Activated CD4-positive, alpha-beta T cell treated with anti-CD3 and anti-CD28 coated beads, Interleukin-2, amount 50 U/mL, for 1 hour (primary cell): ENCODE measurements at regions not wholly inside any gene's neighbourhood (a gene's known extent, or its start where the extent isn't known, plus 50 kb on each side); places are given as distances from the start of the nearest gene placed in this dataset.

Experiments used
- DNase-seq: peaks from one replicate; pipeline ENCODE4 v3.0.0-alpha.2; 2020

GRCh38 chr21:17438635-17439034 is 74.2 kb upstream of the CXADR start:
- DNase-seq, result no peak

GRCh38 chr21:17440969-17441368 is 71.9 kb upstream of the CXADR start:
- DNase-seq, result no peak

DNA sequence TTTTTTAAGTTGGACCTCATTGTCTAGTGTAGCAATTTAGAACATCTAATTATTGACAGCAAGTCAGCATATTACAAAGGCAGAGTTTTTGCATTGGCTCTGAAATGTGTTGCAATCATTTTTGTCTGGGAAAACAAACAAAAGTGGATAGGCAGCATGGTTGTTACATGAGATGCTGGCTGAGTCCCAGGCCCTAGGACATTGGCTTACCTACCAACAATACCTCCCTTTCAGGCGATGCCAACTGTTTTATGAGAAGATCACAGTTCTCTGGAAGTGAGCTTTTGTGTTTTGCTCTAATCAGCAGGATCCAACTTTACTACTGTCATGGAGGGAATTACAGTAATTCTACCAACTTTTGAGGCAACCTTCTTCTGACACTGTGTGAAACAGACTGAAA is 71.5 kb upstream of the CXADR start:
- DNase-seq, result no peak

GRCh38 chr21:17442165-17442564 is 70.7 kb upstream of the CXADR start:
- no peak for DNase-seq

DNA sequence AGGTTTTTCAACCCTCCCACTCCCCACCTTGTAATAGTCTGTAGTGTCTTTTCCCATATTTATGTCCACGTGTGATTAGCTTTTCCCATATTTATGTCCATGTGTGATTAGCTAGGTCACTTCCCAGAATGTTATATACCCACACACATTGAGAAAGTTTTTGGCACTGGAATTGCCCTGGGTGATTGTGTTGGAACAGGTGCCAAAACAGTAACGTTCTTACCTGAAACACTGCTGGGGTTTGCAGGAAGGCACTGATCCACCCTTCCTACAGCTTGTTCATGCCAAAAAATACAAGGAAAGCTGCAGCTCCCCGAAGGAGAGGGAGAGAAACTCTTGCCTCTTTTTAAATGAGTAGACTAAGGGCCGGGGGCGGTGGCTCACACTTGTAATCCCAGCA is 68.0 kb upstream of the CXADR start:
- DNase-seq, result no peak

DNA sequence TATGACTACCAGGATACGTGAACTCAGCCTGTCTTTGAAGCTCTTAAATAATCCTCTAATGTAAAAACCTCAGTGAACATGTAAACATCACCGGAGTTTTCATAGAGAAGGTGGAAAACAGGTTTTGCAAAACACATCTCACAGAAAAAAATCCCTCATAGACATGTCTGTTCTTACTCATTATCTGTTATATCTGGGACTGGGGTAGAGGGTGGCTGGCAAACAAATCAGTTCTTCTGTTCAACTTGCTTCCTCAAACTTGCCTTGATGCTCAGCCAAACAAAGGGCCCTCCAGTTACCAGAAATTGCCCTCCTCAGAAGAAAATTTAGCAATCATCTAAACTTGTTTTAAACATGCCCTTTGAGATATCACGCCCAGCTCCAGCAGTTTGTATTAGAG is 66.1 kb upstream of the CXADR start:
- DNase-seq, result no peak

- no peak for DNase-seq
Observed at GRCh38 chr21:17449701-17450100, 63.1 kb upstream of the CXADR start.

GRCh38 chr21:17451364-17451891 is 61.4 kb upstream of the CXADR start:
- no peak for DNase-seq

DNA sequence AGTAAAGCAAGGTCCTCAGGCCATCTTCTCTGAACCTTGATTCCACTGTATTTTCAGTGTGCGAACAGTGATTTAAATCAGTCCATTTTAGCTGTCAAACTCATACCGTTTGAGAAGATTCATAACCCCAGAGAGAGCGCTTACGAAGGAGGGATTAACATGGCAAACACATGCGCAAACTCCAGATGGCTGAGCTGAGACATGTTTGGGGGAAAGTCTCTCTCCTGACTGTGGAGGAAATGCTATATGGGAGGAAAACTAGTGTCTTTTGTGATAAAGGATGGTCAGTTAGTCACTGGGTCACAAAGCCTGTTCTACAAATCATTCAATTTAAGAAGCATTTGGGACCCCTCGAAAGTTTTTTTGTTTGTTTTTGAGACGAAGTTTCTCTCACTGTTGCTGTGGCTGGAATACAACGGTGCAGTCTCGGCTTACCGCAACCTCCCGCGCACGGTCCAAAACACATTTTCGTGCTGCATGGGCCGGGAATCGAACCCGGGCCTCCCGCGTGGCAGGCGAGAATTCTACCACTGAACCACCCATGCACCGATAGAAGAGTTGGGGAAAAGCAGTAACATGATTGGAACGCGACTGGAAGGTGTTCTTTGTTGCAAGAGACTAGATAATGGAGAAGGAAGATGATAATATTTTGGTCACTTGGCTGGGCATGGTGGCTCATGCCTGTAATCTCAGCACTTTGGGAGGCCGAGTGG is 58.4 kb upstream of the CXADR start:
- peak; percentile 1 for DNase-seq

- DNase-seq, result no peak
Observed at GRCh38 chr21:17455028-17455353, 57.9 kb upstream of the CXADR start.

- no peak for DNase-seq
Observed at GRCh38 chr21:17455451-17455850, 57.4 kb upstream of the CXADR start.

DNA sequence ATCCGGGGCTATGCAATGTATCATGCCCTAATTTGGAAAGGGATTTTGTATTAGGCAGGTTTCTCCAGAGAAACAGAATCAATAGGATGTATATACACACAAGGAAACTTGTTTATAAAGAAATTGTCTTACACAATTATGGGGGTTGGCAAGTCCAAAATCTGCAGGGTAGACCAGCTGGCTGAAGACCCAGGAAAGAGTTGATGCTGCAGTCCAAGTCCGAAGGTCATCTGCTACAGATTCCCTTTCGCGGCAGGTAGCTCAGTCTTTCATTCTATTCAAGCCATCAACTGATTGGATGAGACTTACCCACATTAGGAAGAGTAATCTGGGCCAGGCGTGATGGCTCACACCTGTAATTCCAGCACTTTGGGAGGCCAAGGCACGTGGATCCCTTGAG is 54.6 kb upstream of the CXADR start:
- no peak for DNase-seq

DNA sequence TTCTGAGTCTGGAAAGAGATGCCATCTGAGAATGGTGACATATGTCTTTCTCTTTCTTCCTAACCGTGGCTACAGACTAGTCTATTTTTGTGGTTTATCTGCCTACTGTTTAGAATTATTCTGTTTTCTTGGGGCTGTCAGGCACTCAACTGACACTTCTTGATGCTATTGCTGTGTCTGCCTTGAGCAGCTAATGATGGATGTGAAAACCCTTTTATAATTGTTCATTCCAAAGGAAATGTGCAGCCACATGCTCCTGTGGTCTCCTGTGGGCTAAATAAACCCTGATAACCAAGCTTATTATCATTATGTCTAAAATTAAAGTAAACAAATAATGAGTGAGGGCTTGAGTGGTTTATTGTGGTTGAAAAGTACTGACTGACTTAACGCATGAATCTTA is 52.7 kb upstream of the CXADR start:
- DNase-seq, result no peak

GRCh38 chr21:17461014-17461413 is 51.8 kb upstream of the CXADR start:
- DNase-seq, result no peak

DNA sequence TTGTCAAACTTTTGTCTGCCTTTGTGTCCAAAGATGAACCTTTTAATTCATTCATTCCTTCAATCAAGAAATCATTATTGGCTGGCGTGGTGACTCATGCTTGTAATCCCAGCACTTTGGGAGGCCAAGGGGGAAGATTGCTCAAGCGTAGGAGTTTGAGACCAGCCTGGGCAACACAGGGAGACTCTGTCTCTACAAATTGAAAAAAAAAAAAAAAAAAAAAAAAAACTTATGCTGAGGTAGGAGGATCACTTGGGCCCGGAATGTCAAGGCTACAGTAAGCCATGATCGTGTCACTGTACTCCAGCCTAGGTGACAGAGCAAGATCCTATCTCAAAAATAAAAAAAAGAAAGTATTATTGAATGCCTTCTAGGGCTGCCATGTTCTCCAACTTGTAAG is 51.3 kb upstream of the CXADR start:
- no peak for DNase-seq

DNA sequence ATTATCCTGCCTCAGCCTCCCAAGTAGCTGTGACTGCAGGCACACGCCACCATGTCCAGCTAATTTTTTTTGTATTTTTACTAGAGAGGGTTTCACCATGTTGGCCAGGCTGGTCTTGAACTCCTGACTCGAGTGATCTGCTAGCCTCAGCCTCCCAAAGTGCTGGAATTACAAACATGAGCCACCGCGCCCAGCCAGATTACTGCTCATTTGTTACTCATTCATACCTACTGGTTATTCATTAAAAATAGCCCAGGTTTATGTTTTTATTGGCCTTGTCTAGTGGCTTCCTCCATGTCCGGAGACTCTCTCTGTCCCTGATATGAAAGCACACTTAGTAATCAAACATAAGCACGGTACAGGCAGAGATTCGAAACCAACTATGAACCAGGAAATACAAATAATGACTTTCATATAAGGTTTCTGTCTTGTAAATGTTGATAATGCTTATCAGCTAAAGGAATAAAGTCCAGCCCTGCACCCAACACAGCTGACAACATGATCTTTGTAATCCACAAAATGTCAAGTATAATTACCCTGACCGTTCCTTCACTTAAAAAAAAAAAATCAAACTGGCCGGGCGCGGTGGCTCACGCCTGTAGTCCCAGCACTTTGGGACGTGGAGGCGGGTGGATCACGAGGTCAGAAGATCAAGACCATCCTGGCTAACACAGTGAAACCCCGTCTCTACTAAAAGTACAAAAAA is 50.4 kb upstream of the CXADR start:
- no peak for DNase-seq
